Karpas-422 (cell line): ENCODE measurements at regions not wholly inside any gene's neighbourhood (a gene's known extent, or its start where the extent isn't known, plus 50 kb on each side); places are given as distances from the start of the nearest gene placed in this dataset.

ENCODE experiments used
- DNase-seq: peaks from one replicate; pipeline ENCODE4 v3.0.0-alpha.2; 2015
- H2AFZ ChIP-seq: fragments of 200-600 bp; sonication (generic); 2 replicates; pipeline ENCODE4 v1.6.1; 2014; ENCODE audit warnings: antibody characterized with exemption, low read length, mixed read lengths
- H3K27ac ChIP-seq: fragments of 200-600 bp; sonication (generic); 2 replicates; pipeline ENCODE4 v1.5.1; 2014; ENCODE audit warnings: mild to moderate bottlenecking, low read length, moderate library complexity
- H3K27me3 ChIP-seq: fragments of 200-600 bp; sonication (generic); 2 replicates; pipeline ENCODE4 v1.6.1; 2014; ENCODE audit warnings: low read length, mixed read lengths
- H3K36me3 ChIP-seq: fragments of 200-600 bp; sonication (generic); 2 replicates; pipeline ENCODE4 v1.6.1; 2014; ENCODE audit warnings: low read length, mixed read lengths; ENCODE audit not compliant: insufficient read depth
- H3K4me1 ChIP-seq: fragments of 200-600 bp; sonication (generic); 2 replicates; pipeline ENCODE4 v1.6.1; 2014; ENCODE audit warnings: mild to moderate bottlenecking, low read length, mixed read lengths
- H3K4me2 ChIP-seq: fragments of 200-600 bp; sonication (generic); 2 replicates; pipeline ENCODE4 v1.6.1; 2014; ENCODE audit warnings: low read length, low read depth, mild to moderate bottlenecking; ENCODE audit not compliant: poor library complexity, severe bottlenecking
- H3K4me3 ChIP-seq: fragments of 200-600 bp; sonication (generic); 2 replicates; pipeline ENCODE4 v1.5.1; 2014; ENCODE audit warnings: mild to moderate bottlenecking, antibody characterized with exemption, low read length, mixed read lengths
- H3K79me2 ChIP-seq: fragments of 200-600 bp; sonication (generic); 2 replicates; pipeline ENCODE4 v1.6.1; 2014; ENCODE audit warnings: mild to moderate bottlenecking, low read length, mixed read lengths
- H3K9ac ChIP-seq: fragments of 200-600 bp; sonication (generic); 2 replicates; pipeline ENCODE4 v1.6.0; 2014; ENCODE audit warnings: low read length
- H3K9me2 ChIP-seq: fragments of 200-600 bp; sonication (generic), shearing (Covaris generic); replicated peaks from 2 replicates; pipeline ENCODE4 v1.6.0; 2014; ENCODE audit warnings: mild to moderate bottlenecking, low read length, moderate library complexity; ENCODE audit not compliant: insufficient read depth
- H3K9me3 ChIP-seq: fragments of 300-700, 200-600 bp; sonication (generic); 2 replicates; pipeline ENCODE4 v1.6.1; 2014; ENCODE audit warnings: low read length, mixed read lengths
- H4K20me1 ChIP-seq: fragments of 200-600 bp; sonication (generic); 2 replicates; pipeline ENCODE4 v1.6.1; 2014; ENCODE audit warnings: mild to moderate bottlenecking, antibody characterized with exemption, low read length, low read depth; ENCODE audit not compliant: insufficient read depth

- H3K9me3 ChIP-seq = peaks cover 6% of the 10 kb centered on the region; the same call in 1 of the 2 replicates
- no peaks in the 10 kb centered on the region for H3K36me3 ChIP-seq
- peak; percentile 93 for DNase-seq
- no peaks in the 10 kb centered on the region for H3K79me2 ChIP-seq
- no peak overlapping the region for H3K4me2 ChIP-seq
- H3K4me3 ChIP-seq = no peak overlapping the region
- H3K4me1 ChIP-seq = no peaks in the 10 kb centered on the region
- H3K27me3 ChIP-seq = no peaks in the 10 kb centered on the region
- no peaks in the 10 kb centered on the region for H3K9me2 ChIP-seq
- no peak overlapping the region for H2AFZ ChIP-seq
- no peak overlapping the region for H3K9ac ChIP-seq
- H3K27ac ChIP-seq = no peak overlapping the region
- H4K20me1 ChIP-seq = no peaks in the 10 kb centered on the region
Measured at GRCh38 chr17:74089869-74090464, 113.5 kb upstream of the RPL38 start.

GRCh38 chr17:74094651-74095050, 108.8 kb upstream of the RPL38 start:
- Histone ChIP-seq H3K9ac (no peak overlapping the region), H3K9me3 (no peaks in the 10 kb centered on the region), H3K27ac (no peak overlapping the region), H3K79me2 (no peaks in the 10 kb centered on the region), H3K36me3 (no peaks in the 10 kb centered on the region), H3K4me1 (no peaks in the 10 kb centered on the region), H3K9me2 (no peaks in the 10 kb centered on the region), H3K4me3 (no peak overlapping the region), H4K20me1 (peaks cover 3% of the 10 kb centered on the region; the same call in 1 of the 2 replicates), H3K4me2 (no peak overlapping the region), H3K27me3 (no peaks in the 10 kb centered on the region), H2AFZ (no peak overlapping the region)
- DNase-seq = no peak

DNA sequence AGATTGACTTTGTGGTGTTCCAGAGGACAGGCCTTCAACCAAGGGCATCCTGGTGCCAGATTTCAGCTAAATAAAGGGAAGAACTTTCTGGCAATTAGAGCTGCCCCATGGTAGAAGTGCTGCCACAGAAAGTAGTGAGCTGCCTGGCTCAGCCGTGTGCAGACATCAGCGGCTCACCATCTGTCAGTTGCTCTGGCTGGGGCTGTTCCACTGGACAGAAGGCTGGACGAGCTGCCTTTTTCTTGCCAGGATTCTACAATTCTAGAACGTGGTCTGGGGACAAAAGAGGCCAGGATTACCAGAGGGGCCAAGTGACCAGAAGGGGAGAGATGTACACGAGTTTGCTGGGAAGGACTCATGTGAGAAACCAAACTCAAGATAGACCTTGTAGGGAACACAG, 107.0 kb upstream of the RPL38 start:
- H3K4me1 ChIP-seq = no peaks in the 10 kb centered on the region
- no peak overlapping the region for H3K27ac ChIP-seq
- H2AFZ ChIP-seq = no peak overlapping the region
- H4K20me1 ChIP-seq = peaks cover 3% of the 10 kb centered on the region; the same call in 1 of the 2 replicates
- H3K9me3 ChIP-seq = no peaks in the 10 kb centered on the region
- no peak overlapping the region for H3K9ac ChIP-seq
- H3K27me3 ChIP-seq = no peaks in the 10 kb centered on the region
- H3K4me2 ChIP-seq = no peak overlapping the region
- no peaks in the 10 kb centered on the region for H3K9me2 ChIP-seq
- H3K36me3 ChIP-seq = no peaks in the 10 kb centered on the region
- H3K79me2 ChIP-seq = no peaks in the 10 kb centered on the region
- H3K4me3 ChIP-seq = no peak overlapping the region
- DNase-seq = no peak

GRCh38 chr17:74097450-74098135, 105.9 kb upstream of the RPL38 start:
- no peak overlapping the region for H3K27ac ChIP-seq
- no peak overlapping the region for H2AFZ ChIP-seq
- H3K9ac ChIP-seq = no peak overlapping the region
- no peak overlapping the region for H3K4me3 ChIP-seq
- no peaks in the 10 kb centered on the region for H3K27me3 ChIP-seq
- H3K9me3 ChIP-seq = no peaks in the 10 kb centered on the region
- H4K20me1 ChIP-seq = peaks cover 3% of the 10 kb centered on the region; the same call in 1 of the 2 replicates
- no peak for DNase-seq
- no peaks in the 10 kb centered on the region for H3K79me2 ChIP-seq
- no peaks in the 10 kb centered on the region for H3K9me2 ChIP-seq
- H3K4me2 ChIP-seq = no peak overlapping the region
- no peaks in the 10 kb centered on the region for H3K36me3 ChIP-seq
- H3K4me1 ChIP-seq = no peaks in the 10 kb centered on the region

- Histone ChIP-seq H2AFZ (no peak overlapping the region), H3K27ac (no peak overlapping the region), H4K20me1 (peaks cover 3% of the 10 kb centered on the region; the same call in 1 of the 2 replicates), H3K9ac (no peak overlapping the region), H3K4me3 (no peak overlapping the region), H3K27me3 (no peaks in the 10 kb centered on the region), H3K4me1 (no peaks in the 10 kb centered on the region), H3K79me2 (no peaks in the 10 kb centered on the region), H3K9me2 (no peaks in the 10 kb centered on the region), H3K4me2 (no peak overlapping the region), H3K36me3 (no peaks in the 10 kb centered on the region), H3K9me3 (no peaks in the 10 kb centered on the region)
- DNase-seq = no peak
Measured at GRCh38 chr17:74098136-74099024, 105.1 kb upstream of the RPL38 start.

DNA sequence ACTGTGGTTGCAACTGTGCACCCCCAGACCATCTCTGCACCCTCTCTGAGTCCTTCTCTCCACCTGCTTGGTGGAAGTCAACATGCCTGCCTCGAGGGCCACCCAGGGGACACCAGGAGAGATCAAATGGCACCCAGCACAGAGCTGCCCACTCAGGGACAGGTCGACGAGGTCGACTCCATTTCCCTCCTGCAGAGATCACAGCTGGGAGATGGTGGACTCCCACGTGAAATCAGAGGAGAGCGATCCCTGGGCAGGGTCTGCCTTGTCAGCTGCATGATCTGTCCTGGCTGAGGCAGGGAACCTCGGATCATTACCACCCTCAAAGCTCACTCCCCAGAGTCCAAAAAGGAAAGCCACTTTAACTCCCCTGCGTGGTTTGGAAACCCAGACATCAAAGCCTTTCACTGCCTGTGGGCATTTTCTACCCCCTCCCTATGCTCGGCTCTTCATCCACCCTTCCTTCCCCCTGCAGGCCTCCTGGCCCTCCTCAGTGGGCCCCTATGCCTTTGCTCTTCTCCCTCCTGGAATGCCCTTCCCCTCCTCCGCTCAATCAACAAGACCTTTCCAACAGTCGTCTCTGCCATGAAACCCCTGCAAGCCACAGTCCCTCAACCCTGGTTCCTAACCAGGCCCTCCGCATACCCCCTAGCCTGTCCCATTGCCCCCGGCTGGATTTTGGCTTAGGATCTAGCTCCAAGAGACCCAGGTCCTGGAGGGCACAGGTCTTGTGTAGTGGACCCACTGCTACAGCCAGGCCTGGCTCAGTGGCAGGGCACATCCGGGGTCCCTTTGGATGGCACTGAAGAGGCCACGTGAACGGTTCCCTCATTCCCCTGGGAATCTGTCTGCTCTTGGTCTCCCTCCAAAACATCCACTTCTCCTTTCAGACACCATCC, 103.8 kb upstream of the RPL38 start:
- H2AFZ ChIP-seq = no peak overlapping the region
- no peak overlapping the region for H3K4me2 ChIP-seq
- peaks cover 3% of the 10 kb centered on the region; the same call in 1 of the 2 replicates for H4K20me1 ChIP-seq
- H3K9ac ChIP-seq = no peak overlapping the region
- H3K9me3 ChIP-seq = no peaks in the 10 kb centered on the region
- no peak for DNase-seq
- H3K9me2 ChIP-seq = no peaks in the 10 kb centered on the region
- H3K4me1 ChIP-seq = no peaks in the 10 kb centered on the region
- H3K27ac ChIP-seq = no peak overlapping the region
- no peaks in the 10 kb centered on the region for H3K36me3 ChIP-seq
- no peak overlapping the region for H3K4me3 ChIP-seq
- H3K27me3 ChIP-seq = no peaks in the 10 kb centered on the region
- H3K79me2 ChIP-seq = no peaks in the 10 kb centered on the region

DNA sequence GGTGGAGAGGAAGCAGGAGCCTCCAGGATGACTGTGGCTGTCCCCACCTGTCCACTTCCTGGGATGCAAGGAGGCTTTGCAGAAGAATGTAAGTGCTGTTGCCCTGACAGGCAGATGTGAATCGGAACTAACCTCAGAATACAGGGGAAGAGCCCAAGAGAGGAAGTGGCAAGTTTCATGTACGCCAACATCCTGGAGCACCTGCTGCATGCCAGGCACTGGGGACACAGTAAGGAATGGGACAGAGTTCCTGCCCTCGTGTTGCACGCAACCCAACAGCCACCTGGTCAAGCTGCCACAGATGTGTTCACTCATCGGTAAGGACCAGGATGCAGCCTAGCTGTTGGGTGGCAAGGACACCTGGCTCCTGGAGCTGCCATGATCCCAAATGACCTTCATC, 98.6 kb upstream of the RPL38 start:
- no peaks in the 10 kb centered on the region for H4K20me1 ChIP-seq
- H3K27me3 ChIP-seq = no peaks in the 10 kb centered on the region
- H3K4me2 ChIP-seq = no peak overlapping the region
- H3K4me1 ChIP-seq = no peaks in the 10 kb centered on the region
- H3K9me2 ChIP-seq = no peaks in the 10 kb centered on the region
- H3K79me2 ChIP-seq = no peaks in the 10 kb centered on the region
- no peaks in the 10 kb centered on the region for H3K9me3 ChIP-seq
- H3K9ac ChIP-seq = no peak overlapping the region
- no peak overlapping the region for H3K27ac ChIP-seq
- no peak for DNase-seq
- no peak overlapping the region for H2AFZ ChIP-seq
- H3K4me3 ChIP-seq = no peak overlapping the region
- no peaks in the 10 kb centered on the region for H3K36me3 ChIP-seq
